ENCODE measurements at regions not wholly inside any gene's neighbourhood (a gene's known extent, or its start where the extent isn't known, plus 50 kb on each side); places are given as distances from the start of the nearest gene placed in this dataset.

GRCh38 chr14:103246070-103246469 lies 88.0 kb upstream of the EIF5 start:
- TF ChIP-seq SP1 (IDR thresholded peaks at IDR 0.05; ENCODE audit: low read depth, low read length), result no peak
- TF ChIP-seq CREB1 (IDR thresholded peaks at IDR 0.05), result no peak
- TF ChIP-seq CTCF (IDR thresholded peaks at IDR 0.05; ENCODE audit: control extremely low read depth in 1 of 3, insufficient read depth in 1 of 3, low read depth in 1 of 3, low read length in 3 of 3), result no peak
